Fibroblast of pulmonary artery (primary cell): ENCODE measurements at regions not wholly inside any gene's neighbourhood (a gene's known extent, or its start where the extent isn't known, plus 50 kb on each side); places are given as distances from the start of the nearest gene placed in this dataset.

Experiments
- DNase-seq: peaks from one replicate; pipeline ENCODE4 v3.0.0-alpha.2; 2010; ENCODE audit warnings: low read depth
- H3K4me3 ChIP-seq: replicated peaks from 2 replicates; pipeline ENCODE4 v1.5.1; 2011; ENCODE audit warnings: low read depth, mild to moderate bottlenecking, control low read depth, low read length, moderate library complexity
- CTCF ChIP-seq: IDR thresholded peaks from 2 replicates; pipeline ENCODE4 v1.5.1; 2011; ENCODE audit warnings: mild to moderate bottlenecking, control low read depth, low read length, inconsistent platforms; ENCODE audit errors: missing control alignments

DNA sequence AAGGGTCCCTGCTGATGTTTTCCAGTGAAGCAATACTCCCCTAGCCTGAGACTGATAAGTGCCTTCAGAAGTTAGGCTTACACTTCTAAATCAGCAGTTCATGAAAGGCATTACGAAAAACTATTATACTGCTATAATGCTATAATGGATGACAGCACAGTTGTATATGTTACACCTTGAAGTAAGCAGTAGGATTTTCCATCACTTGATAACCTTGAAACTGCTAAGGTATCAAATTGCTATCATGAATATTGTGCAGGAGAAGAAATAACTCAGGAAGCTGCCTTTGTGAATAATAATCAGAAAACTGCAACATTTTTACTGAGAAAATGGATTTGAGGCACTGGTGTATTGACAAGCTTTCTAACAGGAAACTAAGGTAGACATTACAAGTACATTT, 142.3 kb downstream of the HNMT start:
- TF ChIP-seq CTCF, result no peak
- no peak for DNase-seq
- no peak overlapping the region for H3K4me3 ChIP-seq

GRCh38 chr2:138107288-138107687, 143.0 kb downstream of the HNMT start:
- DNase-seq, result peak; percentile 26
- no peak overlapping the region for H3K4me3 ChIP-seq
- no peak for TF ChIP-seq CTCF

GRCh38 chr2:138110453-138111083, 146.3 kb downstream of the HNMT start:
- peak; percentile 49 for DNase-seq
- no peak for TF ChIP-seq CTCF
- no peak overlapping the region for H3K4me3 ChIP-seq

DNA sequence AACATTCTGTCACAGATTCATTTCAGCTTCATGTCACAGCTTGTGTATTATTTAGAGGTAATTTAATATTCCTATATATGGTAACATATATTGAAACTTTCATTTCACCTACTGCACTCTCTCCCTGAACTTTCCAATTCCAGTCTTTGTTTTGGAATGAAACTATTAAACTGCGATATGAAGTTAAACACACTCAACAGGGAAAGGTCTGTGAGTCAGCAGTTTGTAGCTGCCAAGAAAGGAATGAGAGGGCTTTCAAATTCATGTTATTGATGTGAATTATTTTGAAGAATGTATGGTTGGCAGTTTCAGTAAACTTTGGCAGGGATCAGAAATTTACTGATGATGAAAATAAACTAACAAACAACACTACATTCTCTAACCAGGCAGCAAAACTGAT, 148.3 kb downstream of the HNMT start:
- H3K4me3 ChIP-seq, result no peak overlapping the region
- no peak for TF ChIP-seq CTCF
- peak; percentile 67 for DNase-seq

GRCh38 chr2:138113871-138114525, 149.7 kb downstream of the HNMT start:
- DNase-seq, result peak; percentile 62
- no peak overlapping the region for H3K4me3 ChIP-seq
- TF ChIP-seq CTCF, result no peak

DNA sequence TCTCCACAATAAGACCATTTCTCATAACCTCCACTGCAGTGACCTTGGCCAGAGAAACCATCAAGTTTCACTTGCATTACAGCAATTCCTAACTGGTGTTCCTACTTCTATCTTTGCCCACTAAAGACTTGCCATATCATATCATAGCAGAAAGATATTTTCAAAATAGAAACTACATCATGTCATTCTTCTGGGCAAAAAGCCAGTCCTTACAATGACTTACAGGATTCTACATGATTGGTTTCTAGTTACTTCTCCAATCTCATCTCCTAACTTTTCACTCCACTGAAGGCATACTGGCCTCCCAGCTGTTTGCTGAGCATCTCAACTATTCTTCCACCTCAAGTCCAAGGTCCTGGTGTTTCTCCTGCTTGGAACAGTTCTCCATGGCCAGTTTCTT, 151.4 kb downstream of the HNMT start:
- no peak for TF ChIP-seq CTCF
- DNase-seq, result peak; percentile 53
- H3K4me3 ChIP-seq, result no peak overlapping the region

DNA sequence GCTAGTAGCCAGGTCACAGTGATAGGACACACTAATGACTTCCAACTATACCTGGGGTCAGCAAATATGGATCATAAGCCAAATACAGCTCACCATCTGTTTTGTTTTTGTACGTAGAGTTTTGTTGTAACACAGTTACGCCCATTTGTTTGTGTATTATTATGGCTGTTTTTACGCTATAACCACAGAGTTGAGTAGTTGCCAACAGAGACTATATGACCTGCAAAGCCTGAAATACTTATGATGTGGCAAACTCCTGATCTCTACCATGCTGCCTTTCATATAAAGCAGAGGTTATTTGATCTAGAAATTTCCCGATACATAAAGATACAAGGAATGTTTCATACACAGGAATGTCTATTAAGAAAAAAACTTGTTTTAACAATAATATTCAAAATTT, 152.2 kb downstream of the HNMT start:
- DNase-seq, result no peak
- TF ChIP-seq CTCF, result no peak
- no peak overlapping the region for H3K4me3 ChIP-seq
